K562 (cell line): ENCODE measurements at regions not wholly inside any gene's neighbourhood (a gene's known extent, or its start where the extent isn't known, plus 50 kb on each side); places are given as distances from the start of the nearest gene placed in this dataset.

Source experiments
- ATAC-seq: fragments of 200-7000 bp; cut with Tn5 transposase; 3 replicates; pipeline ENCODE4 v1.9.1; 2020; ENCODE audit warnings: moderate library complexity
- BruUV-seq: library from RNA; stranded (reverse); fragments of 400-500 nt; replicated peaks from 2 replicates; lab custom pipeline; 2021; lab: Mats Ljungman, UMichigan
- CTCF ChIA-PET: fragments of 300-600 bp; formaldehyde crosslinking; extraction: SDS; loops from one replicate; lab custom pipeline; 2021; ENCODE audit warnings: low intra/inter-chr PET ratio; lab: Yijun Ruan, JAX
- POLR2A ChIA-PET: fragments of 300-600, 350-650 bp; sonication (Branson Sonifier 250); formaldehyde crosslinking; extraction: SDS; loops from one replicate; lab custom pipeline; 2021; ENCODE audit warnings: antibody characterized with exemption, inconsistent platforms; lab: Yijun Ruan, JAX
- DNase-seq, 4 experiments: peaks; one replicate each; pipeline versions ENCODE4 v3.0.0 to v3.0.0-alpha.2; 2011 to 2018; ENCODE audit warnings: low spot score in 3 of 4, mixed read lengths in 3 of 4; ENCODE audit errors: extremely low read depth in 1 of 4
- FAIRE-seq: peaks from 2 replicates; lab custom pipeline; 2011; peaks lifted over from hg19 to GRCh38; lab: Jason Lieb, UNC
- H2AFZ ChIP-seq: 2 replicates; pipeline ENCODE4 v1.6.0; 2011; ENCODE audit warnings: low read depth, low read length, control low read depth, inconsistent platforms
- H3K27ac ChIP-seq: fragments of 200-600 bp; 3 replicates; pipeline ENCODE4 v1.8.0; 2011; ENCODE audit warnings: low read depth, mild to moderate bottlenecking, control low read depth, inconsistent platforms, low read length, moderate library complexity, mixed read lengths; ENCODE audit errors: extremely low read depth
- H3K27me3 ChIP-seq, 2 experiments: fragments of 300-600 bp in 1 of 2; 2 replicates in 1 of 2; 3 replicates in 1 of 2; pipeline versions ENCODE4 v1.6.0 to v1.8.0; 2011; ENCODE audit warnings: inconsistent platforms in 2 of 2, low read length in 2 of 2, mild to moderate bottlenecking in 1 of 2, mixed read lengths in 1 of 2, moderate library complexity in 1 of 2; ENCODE audit not compliant: control insufficient read depth in 2 of 2, insufficient read depth in 2 of 2
- H3K36me3 ChIP-seq: fragments of 300-600 bp; 3 replicates; pipeline ENCODE4 v1.8.0; 2011; ENCODE audit warnings: mild to moderate bottlenecking, low read length, inconsistent platforms; ENCODE audit not compliant: control insufficient read depth, insufficient read depth
- H3K4me1 ChIP-seq, 2 experiments: fragments of 200-600 bp in 1 of 2; replicated peaks in 1 of 2; 2 replicates in 1 of 2; 3 replicates in 1 of 2; pipeline versions ENCODE4 v1.5.1 to v1.8.0; 2011; ENCODE audit warnings: inconsistent platforms in 2 of 2, low read length in 2 of 2, mild to moderate bottlenecking in 1 of 2, mixed read lengths in 1 of 2, moderate library complexity in 1 of 2; ENCODE audit not compliant: control insufficient read depth in 2 of 2, insufficient read depth in 2 of 2
- H3K4me2 ChIP-seq: 2 replicates; pipeline ENCODE4 v1.6.1; 2011; ENCODE audit warnings: low read length, control low read depth, inconsistent platforms, mixed read lengths; ENCODE audit not compliant: insufficient read depth
- H3K4me3 ChIP-seq: fragments of 200-600 bp; sonication (generic), shearing (Covaris generic); 2 replicates; pipeline ENCODE4 v1.5.1; 2016; ENCODE audit warnings: control low read depth, inconsistent platforms
- H3K79me2 ChIP-seq: fragments of 200-600 bp; 3 replicates; pipeline ENCODE4 v1.8.0; 2011; ENCODE audit warnings: low read length, inconsistent platforms; ENCODE audit not compliant: control insufficient read depth, insufficient read depth
- H3K9ac ChIP-seq, 2 experiments: 2 replicates each; pipeline versions ENCODE4 v1.6.0 to v1.6.1; 2011; ENCODE audit warnings: low read depth in 2 of 2, low read length in 2 of 2, control low read depth in 1 of 2, inconsistent platforms in 1 of 2, mild to moderate bottlenecking in 1 of 2, mixed read lengths in 1 of 2; ENCODE audit not compliant: insufficient read depth in 1 of 2
- H3K9me1 ChIP-seq: one replicate; pipeline ENCODE4 v1.6.0; 2011; ENCODE audit warnings: inconsistent platforms, mild to moderate bottlenecking, low read length, moderate library complexity; ENCODE audit not compliant: control insufficient read depth, insufficient read depth
- H3K9me3 ChIP-seq: replicated peaks from 2 replicates; pipeline ENCODE4 v1.5.1; 2011; ENCODE audit warnings: low read depth, low read length, inconsistent platforms; ENCODE audit not compliant: control insufficient read depth, insufficient read depth
- H4K20me1 ChIP-seq: replicated peaks from 2 replicates; pipeline ENCODE4 v1.6.1; 2011; ENCODE audit warnings: low read length, inconsistent platforms, mixed read lengths; ENCODE audit not compliant: control insufficient read depth, insufficient read depth
- GABPB2 ChIP-seq: fragments of 250-450 bp; sonication (Bioruptor Pico); conservative IDR thresholded peaks from 2 replicates; pipeline ENCODE4 v1.5.1; 2021; ENCODE audit warnings: mild to moderate bottlenecking
- HCFC1 ChIP-seq: IDR thresholded peaks from 2 replicates; pipeline ENCODE4 v1.6.1; 2012; ENCODE audit warnings: low read depth, low read length, improper control_type of control experiment
- NUFIP1 ChIP-seq: fragments of 450-650 bp; IDR thresholded peaks from 2 replicates; pipeline ENCODE4 v1.6.1; 2018; ENCODE audit not compliant: partially characterized antibody
- POLR2AphosphoS2 ChIP-seq: IDR thresholded peaks from 2 replicates; pipeline ENCODE4 v1.6.1; 2012; ENCODE audit warnings: low read length, improper control_type of control experiment
- TCF7L2 ChIP-seq: fragments of 150-350 bp; IDR thresholded peaks from 2 replicates; pipeline ENCODE4 v1.6.1; 2016; ENCODE audit warnings: low read depth, mild to moderate bottlenecking, low read length, moderate library complexity
- ZC3H4 ChIP-seq: sonication (generic); formaldehyde crosslinking; IDR thresholded peaks from 2 replicates; pipeline ENCODE4 v1.9.0; 2021; ENCODE audit warnings: missing genetic modification reagents, borderline replicate concordance
- WGBS: fragments of 100-300 bp; shearing (Covaris generic); methylation state at CpG from one replicate; pipeline ENCODE4 v1.1.6; 2016; ENCODE audit warnings: low coverage, mixed read lengths; ENCODE audit not compliant: insufficient coverage; ENCODE audit errors: missing lambda C conversion rate; 5-methylcytosine and 5-hydroxymethylcytosine counted together
- in situ Hi-C: fragments of 300-500 bp; cut with MboI; formaldehyde crosslinking; loops from 4 replicates; pipeline ENCODE4 v1.15.0; 2018; ENCODE audit warnings: inconsistent platforms, mixed read lengths
- intact Hi-C: fragments of 100-400 bp; cut with micrococcal nuclease; formaldehyde crosslinking; loops from 2 replicates; pipeline ENCODE4 v1.14.2; 2022
- TF ChIP-seq, protein P1 (sequence below): fragments of 250-450 bp; sonication (Bioruptor Pico); IDR thresholded peaks from 2 replicates; pipeline ENCODE4 v1.5.0; 2022; ENCODE audit warnings: mild to moderate bottlenecking

DNA sequence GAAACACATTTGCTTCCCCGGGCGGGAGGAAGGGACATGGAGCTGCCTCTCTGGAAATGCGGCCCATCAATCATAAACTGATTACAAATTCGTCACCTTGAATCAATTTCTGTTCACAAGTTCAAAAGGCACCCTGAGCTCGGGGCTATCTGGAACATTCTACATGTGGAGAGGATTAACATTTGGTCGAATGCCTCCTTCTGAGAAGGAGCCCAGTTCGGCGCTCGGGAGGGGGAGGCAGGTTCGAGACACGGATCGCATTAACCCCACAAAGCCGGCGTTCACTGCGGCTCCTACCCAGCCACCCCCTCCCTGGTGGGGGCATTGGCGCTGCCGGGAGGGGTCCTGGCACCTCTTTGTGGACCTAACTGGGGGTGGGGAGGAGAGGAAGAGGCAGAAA is 108.0 kb downstream of the CPZ start:
- intact Hi-C loops, result no loop called here
- ATAC-seq, result no peak
- Histone ChIP-seq H3K9me1 (no peaks in the 10 kb centered on the region), H3K27me3 (peaks cover 9 to 59% of the 10 kb centered on the region in 2 experiments; a peak in 3 of 5 replicates), H3K27ac (no peak overlapping the region), H2AFZ (no peak overlapping the region), H3K4me2 (no peak overlapping the region), H4K20me1 (no peaks in the 10 kb centered on the region; the same call in 1 of the 2 replicates), H3K36me3 (no peaks in the 10 kb centered on the region), H3K9me3 (no peaks in the 10 kb centered on the region), H3K79me2 (no peaks in the 10 kb centered on the region), H3K4me1 (peaks cover 0 to 3% of the 10 kb centered on the region in 2 experiments; a peak in 1 of 5 replicates), H3K4me3 (no peak overlapping the region), H3K9ac (no peak overlapping the region)
- no TSS peak for BruUV-seq
- FAIRE-seq, result no peak
- TF ChIP-seq GABPB2 (CRISPR knock-in tag) (no peak), ZC3H4 (CRISPR knock-in tag) (no peak), HCFC1 (no peak), POLR2AphosphoS2 (no peak), NUFIP1 (no peak), TCF7L2 (no peak)
- TF ChIP-seq, protein P1, sequence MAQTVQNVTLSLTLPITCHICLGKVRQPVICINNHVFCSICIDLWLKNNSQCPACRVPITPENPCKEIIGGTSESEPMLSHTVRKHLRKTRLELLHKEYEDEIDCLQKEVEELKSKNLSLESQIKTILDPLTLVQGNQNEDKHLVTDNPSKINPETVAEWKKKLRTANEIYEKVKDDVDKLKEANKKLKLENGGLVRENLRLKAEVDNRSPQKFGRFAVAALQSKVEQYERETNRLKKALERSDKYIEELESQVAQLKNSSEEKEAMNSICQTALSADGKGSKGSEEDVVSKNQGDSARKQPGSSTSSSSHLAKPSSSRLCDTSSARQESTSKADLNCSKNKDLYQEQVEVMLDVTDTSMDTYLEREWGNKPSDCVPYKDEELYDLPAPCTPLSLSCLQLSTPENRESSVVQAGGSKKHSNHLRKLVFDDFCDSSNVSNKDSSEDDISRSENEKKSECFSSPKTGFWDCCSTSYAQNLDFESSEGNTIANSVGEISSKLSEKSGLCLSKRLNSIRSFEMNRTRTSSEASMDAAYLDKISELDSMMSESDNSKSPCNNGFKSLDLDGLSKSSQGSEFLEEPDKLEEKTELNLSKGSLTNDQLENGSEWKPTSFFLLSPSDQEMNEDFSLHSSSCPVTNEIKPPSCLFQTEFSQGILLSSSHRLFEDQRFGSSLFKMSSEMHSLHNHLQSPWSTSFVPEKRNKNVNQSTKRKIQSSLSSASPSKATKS, result no peak
- DNase-seq, result no peak
- ChIA-PET CTCF (no interaction called here), POLR2A (interaction anchor here (0.6 to 1.3 kb wide), 2 partner anchors 17 to 147 kb away, joined by 3 to 5 read pairs; no protein-coding TSS in a partner anchor)
- in situ Hi-C loops, result no loop called here
- 3% methylated on average over 12 of the region's 17 CpGs for WGBS
